Hepatocyte (in vitro differentiated cells): ENCODE measurements at regions not wholly inside any gene's neighbourhood (a gene's known extent, or its start where the extent isn't known, plus 50 kb on each side); places are given as distances from the start of the nearest gene placed in this dataset.

ENCODE experiments used
- DNase-seq: peaks from one replicate; pipeline ENCODE4 v3.0.0-alpha.2; 2016; ENCODE audit warnings: low spot score
- H2AFZ ChIP-seq: fragments of 200-600 bp; sonication (generic); 2 replicates; pipeline ENCODE4 v1.6.0; 2016; ENCODE audit warnings: antibody characterized with exemption, mild to moderate bottlenecking
- H3K27ac ChIP-seq: fragments of 200-600 bp; sonication (generic); 2 replicates; pipeline ENCODE4 v1.5.1; 2016; ENCODE audit warnings: mild to moderate bottlenecking
- H3K27me3 ChIP-seq: fragments of 200-600 bp; sonication (generic); 2 replicates; pipeline ENCODE4 v1.6.1; 2016
- H3K36me3 ChIP-seq: fragments of 200-600 bp; sonication (generic); replicated peaks from 2 replicates; pipeline ENCODE4 v1.5.1; 2016; ENCODE audit warnings: low read depth; ENCODE audit not compliant: insufficient read depth
- H3K4me1 ChIP-seq: fragments of 200-600 bp; sonication (generic); 2 replicates; pipeline ENCODE4 v1.5.1; 2016; ENCODE audit warnings: mild to moderate bottlenecking, moderate library complexity; ENCODE audit not compliant: insufficient read depth
- H3K4me2 ChIP-seq: fragments of 200-600 bp; sonication (generic); 2 replicates; pipeline ENCODE4 v1.6.0; 2016
- H3K4me3 ChIP-seq: fragments of 200-600 bp; sonication (generic); 2 replicates; pipeline ENCODE4 v1.5.1; 2016; ENCODE audit warnings: mild to moderate bottlenecking
- H3K79me2 ChIP-seq: fragments of 200-600 bp; sonication (generic); 2 replicates; pipeline ENCODE4 v1.6.0; 2017; ENCODE audit warnings: mild to moderate bottlenecking
- H3K9me2 ChIP-seq: fragments of 200-600 bp; sonication (generic); replicated peaks from 2 replicates; pipeline ENCODE4 v1.6.0; 2017; ENCODE audit warnings: mild to moderate bottlenecking; ENCODE audit not compliant: insufficient read depth
- H3K9me3 ChIP-seq: fragments of 200-600 bp; sonication (generic); 2 replicates; pipeline ENCODE4 v1.5.1; 2016; ENCODE audit warnings: low read depth, mild to moderate bottlenecking
- H4K20me1 ChIP-seq: fragments of 200-600 bp; sonication (generic); 2 replicates; pipeline ENCODE4 v1.6.0; 2016; ENCODE audit warnings: mild to moderate bottlenecking; ENCODE audit not compliant: insufficient read depth, poor library complexity, severe bottlenecking
- CTCF ChIP-seq: fragments of 200-600 bp; sonication (generic); IDR thresholded peaks from 2 replicates; pipeline ENCODE4 v1.5.1; 2016; ENCODE audit warnings: antibody characterized with exemption, mild to moderate bottlenecking; ENCODE audit not compliant: poor library complexity
- EZH2 ChIP-seq: fragments of 200-600 bp; sonication (generic); IDR thresholded peaks from 2 replicates; pipeline ENCODE4 v1.6.1; 2016; ENCODE audit warnings: antibody characterized with exemption, mild to moderate bottlenecking, borderline replicate concordance
- EZH2phosphoT487 ChIP-seq: fragments of 200-600 bp; sonication (generic); IDR thresholded peaks from one replicate; pipeline ENCODE4 v1.6.1; 2018; ENCODE audit warnings: antibody characterized with exemption, mild to moderate bottlenecking, low read depth, moderate library complexity; ENCODE audit not compliant: unreplicated experiment, severe bottlenecking
- WGBS: methylation state at CpG from one replicate; pipeline ENCODE4 v1.1.6; 2016; ENCODE audit warnings: low lambda C conversion rate; ENCODE audit errors: missing lambda C conversion rate; 5-methylcytosine and 5-hydroxymethylcytosine counted together

GRCh38 chr1:38787041-38787440, 72.5 kb downstream of the RRAGC start:
- Histone ChIP-seq H3K27ac (no peak overlapping the region), H2AFZ (no peak overlapping the region), H3K9me3 (no peaks in the 10 kb centered on the region), H3K4me3 (no peak overlapping the region), H3K27me3 (peaks cover 25% of the 10 kb centered on the region), H3K9me2 (no peaks in the 10 kb centered on the region), H3K79me2 (no peaks in the 10 kb centered on the region), H3K4me1 (no peaks in the 10 kb centered on the region), H3K4me2 (no peak overlapping the region), H4K20me1 (no peaks in the 10 kb centered on the region), H3K36me3 (no peaks in the 10 kb centered on the region)
- WGBS = 75% methylated on average over 3 of the region's 3 CpGs
- DNase-seq = no peak
- TF ChIP-seq EZH2 (no peak), EZH2phosphoT487 (no peak), CTCF (no peak)

DNA sequence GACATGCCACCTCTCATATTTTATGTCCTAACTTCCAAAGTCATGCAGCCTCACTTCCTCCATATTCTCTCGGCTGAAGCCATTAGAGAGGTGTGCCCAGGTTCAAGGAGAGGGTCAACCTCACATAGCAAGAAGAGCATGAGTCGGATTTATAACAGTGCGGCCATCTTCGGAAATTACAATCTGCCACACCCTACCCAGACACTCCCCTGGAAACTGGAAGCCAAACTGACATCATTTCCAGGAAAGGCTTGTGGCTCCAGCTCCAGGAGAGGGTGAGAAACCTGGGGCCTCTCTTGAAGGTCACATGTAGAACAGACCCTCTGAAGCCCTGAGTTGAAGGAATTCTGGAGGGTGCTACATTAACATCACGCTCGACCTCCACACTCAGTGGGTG, 73.5 kb downstream of the RRAGC start:
- Histone ChIP-seq H3K27ac (no peak overlapping the region), H3K4me2 (no peak overlapping the region), H3K27me3 (peaks cover 33% of the 10 kb centered on the region), H3K36me3 (no peaks in the 10 kb centered on the region), H2AFZ (no peak overlapping the region), H3K79me2 (no peaks in the 10 kb centered on the region), H3K4me3 (no peak overlapping the region), H3K9me2 (no peaks in the 10 kb centered on the region), H3K4me1 (no peaks in the 10 kb centered on the region), H3K9me3 (no peaks in the 10 kb centered on the region), H4K20me1 (no peaks in the 10 kb centered on the region)
- TF ChIP-seq EZH2 = no peak
- DNase-seq = no peak
- 82% methylated on average over 6 of the region's 6 CpGs for WGBS

DNA sequence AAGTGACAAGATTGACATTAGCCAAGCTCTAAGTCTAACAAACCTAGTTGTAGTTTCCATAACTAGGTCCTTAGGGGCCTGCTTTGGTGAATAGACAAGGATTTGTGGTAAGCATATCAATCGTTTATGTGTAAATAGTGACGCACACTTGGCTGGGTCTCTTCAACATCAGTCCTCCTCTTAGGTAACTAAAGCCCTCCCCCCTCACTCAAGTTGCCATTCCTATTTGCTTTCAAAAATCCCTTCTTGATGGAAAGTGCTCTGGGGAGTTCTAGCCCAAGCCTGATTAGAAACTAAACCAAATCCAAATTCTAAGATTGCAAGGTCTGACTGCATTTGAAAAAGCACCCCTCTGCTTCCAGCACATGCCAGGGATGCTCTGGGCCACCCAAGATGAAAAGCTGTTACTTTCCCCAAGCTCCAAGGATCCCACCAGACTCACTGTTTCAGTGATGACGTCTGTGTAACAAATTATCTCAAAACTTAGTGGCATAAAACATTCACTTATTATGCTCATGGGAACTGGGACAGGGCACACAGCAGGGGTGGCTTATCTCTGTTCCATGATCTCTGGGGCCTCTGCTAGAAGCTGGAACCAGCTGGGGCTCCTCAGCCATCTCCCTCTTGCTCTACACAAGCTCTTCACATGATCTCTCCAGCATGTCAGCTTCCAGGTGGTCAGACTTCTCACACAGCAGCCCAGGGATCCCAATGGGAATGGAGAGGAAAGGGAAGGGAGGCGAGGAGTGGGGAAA, 74.1 kb downstream of the RRAGC start:
- H3K4me1 ChIP-seq = no peaks in the 10 kb centered on the region
- DNase-seq = no peak
- no peak overlapping the region for H3K4me3 ChIP-seq
- H3K4me2 ChIP-seq = no peak overlapping the region
- no peaks in the 10 kb centered on the region for H3K79me2 ChIP-seq
- no peaks in the 10 kb centered on the region for H4K20me1 ChIP-seq
- no peaks in the 10 kb centered on the region for H3K9me3 ChIP-seq
- no peak overlapping the region for H2AFZ ChIP-seq
- H3K27ac ChIP-seq = no peak overlapping the region
- H3K27me3 ChIP-seq = peaks cover 33% of the 10 kb centered on the region
- TF ChIP-seq EZH2phosphoT487 (no peak), EZH2 (no peak), CTCF (no peak)
- 65% methylated on average over 4 of the region's 4 CpGs for WGBS
- H3K9me2 ChIP-seq = no peaks in the 10 kb centered on the region
- H3K36me3 ChIP-seq = no peaks in the 10 kb centered on the region

GRCh38 chr1:38784452-38785284, 74.9 kb downstream of the RRAGC start:
- Histone ChIP-seq H3K27me3 (peaks cover 33% of the 10 kb centered on the region), H3K27ac (no peak overlapping the region), H2AFZ (no peak overlapping the region), H3K79me2 (no peaks in the 10 kb centered on the region), H3K4me1 (no peaks in the 10 kb centered on the region), H3K9me3 (no peaks in the 10 kb centered on the region), H3K9me2 (no peaks in the 10 kb centered on the region), H3K36me3 (no peaks in the 10 kb centered on the region), H3K4me3 (no peak overlapping the region), H4K20me1 (no peaks in the 10 kb centered on the region), H3K4me2 (no peak overlapping the region)
- TF ChIP-seq CTCF (no peak), EZH2 (no peak)
- DNase-seq = no peak
- WGBS = 94% methylated on average over 6 of the region's 6 CpGs
